ENCODE measurements at regions not wholly inside any gene's neighbourhood (a gene's known extent, or its start where the extent isn't known, plus 50 kb on each side); places are given as distances from the start of the nearest gene placed in this dataset.

GRCh38 chr4:1563768-1564485, 120.2 kb downstream of the FAM53A start:
- DNase-seq (no peak), ATAC-seq (ENCODE audit: low read depth) (no peak)
- peaks cover 19% of the 10 kb centered on the region for H3K27me3 Mint-ChIP-seq
- H3K27me3 ChIP-seq (replicated peaks in 1 of 4; ENCODE audit: control extremely low read depth in 1 of 4, control insufficient read depth in 3 of 4, insufficient read depth in 4 of 4, low read length in 3 of 4), result peaks cover 0 to 47% (median 3%) of the 10 kb centered on the region in 4 experiments
- CTCF ChIA-PET, result no interaction called here
- H2AFZ ChIP-seq (ENCODE audit: insufficient read depth, low read depth, low read length, poor library complexity, severe bottlenecking), result no peak overlapping the region
- peaks cover 0 to 15% (median 0%) of the 10 kb centered on the region in 3 donors for H3K9me3 ChIP-seq (ENCODE audit: control extremely low read depth in 1 of 3, control insufficient read depth in 2 of 3, insufficient read depth in 1 of 3, low read length in 2 of 3)
- no peaks in the 10 kb centered on the region for H4K20me1 ChIP-seq (ENCODE audit: control insufficient read depth, insufficient read depth, low read length, poor library complexity, severe bottlenecking)
- POLR2A ChIA-PET, result no interaction called here
- TF ChIP-seq, protein P1, sequence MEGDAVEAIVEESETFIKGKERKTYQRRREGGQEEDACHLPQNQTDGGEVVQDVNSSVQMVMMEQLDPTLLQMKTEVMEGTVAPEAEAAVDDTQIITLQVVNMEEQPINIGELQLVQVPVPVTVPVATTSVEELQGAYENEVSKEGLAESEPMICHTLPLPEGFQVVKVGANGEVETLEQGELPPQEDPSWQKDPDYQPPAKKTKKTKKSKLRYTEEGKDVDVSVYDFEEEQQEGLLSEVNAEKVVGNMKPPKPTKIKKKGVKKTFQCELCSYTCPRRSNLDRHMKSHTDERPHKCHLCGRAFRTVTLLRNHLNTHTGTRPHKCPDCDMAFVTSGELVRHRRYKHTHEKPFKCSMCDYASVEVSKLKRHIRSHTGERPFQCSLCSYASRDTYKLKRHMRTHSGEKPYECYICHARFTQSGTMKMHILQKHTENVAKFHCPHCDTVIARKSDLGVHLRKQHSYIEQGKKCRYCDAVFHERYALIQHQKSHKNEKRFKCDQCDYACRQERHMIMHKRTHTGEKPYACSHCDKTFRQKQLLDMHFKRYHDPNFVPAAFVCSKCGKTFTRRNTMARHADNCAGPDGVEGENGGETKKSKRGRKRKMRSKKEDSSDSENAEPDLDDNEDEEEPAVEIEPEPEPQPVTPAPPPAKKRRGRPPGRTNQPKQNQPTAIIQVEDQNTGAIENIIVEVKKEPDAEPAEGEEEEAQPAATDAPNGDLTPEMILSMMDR (IDR thresholded peaks at IDR 0.05), result no peak
- no peak for TF ChIP-seq EZH2 (IDR thresholded peaks at IDR 0.05; ENCODE audit: borderline replicate concordance, insufficient read depth, low read depth, low read length, poor library complexity, severe bottlenecking)
- H3K4me1 ChIP-seq (ENCODE audit: control insufficient read depth in 2 of 2, insufficient read depth in 2 of 2, low read length in 2 of 2), result peaks cover 5 to 9% of the 10 kb centered on the region in 2 donors
- no peaks in the 10 kb centered on the region for H3K36me3 ChIP-seq (replicated peaks in 1 of 2; ENCODE audit: control extremely low read depth in 1 of 2, control insufficient read depth in 1 of 2, extremely low read depth in 1 of 2, insufficient read depth in 2 of 2, low read length in 1 of 2)
- H3K4me1 Mint-ChIP-seq, result peaks cover 4% of the 10 kb centered on the region
- no peak overlapping the region for H3K4me3 ChIP-seq (ENCODE audit: control extremely low read depth in 1 of 5, extremely low read depth in 1 of 5, insufficient read depth in 1 of 5, low read depth in 2 of 5, low read length in 4 of 5)
- H3K9ac ChIP-seq (ENCODE audit: low read length), result no peak overlapping the region
- no peaks in the 10 kb centered on the region for H3K9me3 Mint-ChIP-seq (ENCODE audit: insufficient read depth)
- no peaks in the 10 kb centered on the region for H3K79me2 ChIP-seq (ENCODE audit: control insufficient read depth, insufficient read depth, low read length)
- H3K4me2 ChIP-seq (replicated peaks; ENCODE audit: low read depth, low read length, poor library complexity, severe bottlenecking), result no peak overlapping the region
- no peak overlapping the region for H3K27ac Mint-ChIP-seq
- 76% methylated on average over 20 of the region's 20 CpGs for WGBS (ENCODE audit: insufficient coverage)
- H3K27ac ChIP-seq (ENCODE audit: low read length in 2 of 2), result no peak overlapping the region
- H3K4me3 Mint-ChIP-seq, result no peak overlapping the region
- intact Hi-C loops (cut with micrococcal nuclease), result no loop called here

GRCh38 chr4:1563241-1563640, 120.9 kb downstream of the FAM53A start:
- Histone ChIP-seq H3K79me2 (ENCODE audit: control insufficient read depth, insufficient read depth, low read length) (no peaks in the 10 kb centered on the region), H2AFZ (ENCODE audit: insufficient read depth, low read depth, low read length, poor library complexity, severe bottlenecking) (no peak overlapping the region), H3K27ac (ENCODE audit: low read length in 2 of 2) (no peak overlapping the region), H3K36me3 (replicated peaks in 1 of 2; ENCODE audit: control extremely low read depth in 1 of 2, control insufficient read depth in 1 of 2, extremely low read depth in 1 of 2, insufficient read depth in 2 of 2, low read length in 1 of 2) (no peaks in the 10 kb centered on the region), H3K9me3 (ENCODE audit: control extremely low read depth in 1 of 3, control insufficient read depth in 2 of 3, insufficient read depth in 1 of 3, low read length in 2 of 3) (peaks cover 0 to 11% (median 0%) of the 10 kb centered on the region in 3 donors), H3K4me1 (ENCODE audit: control insufficient read depth in 2 of 2, insufficient read depth in 2 of 2, low read length in 2 of 2) (peaks cover 5 to 9% of the 10 kb centered on the region in 2 donors), H3K9ac (ENCODE audit: low read length) (no peak overlapping the region), H3K4me2 (replicated peaks; ENCODE audit: low read depth, low read length, poor library complexity, severe bottlenecking) (no peak overlapping the region), H3K27me3 (replicated peaks in 1 of 4; ENCODE audit: control extremely low read depth in 1 of 4, control insufficient read depth in 3 of 4, insufficient read depth in 4 of 4, low read length in 3 of 4) (peaks cover 0 to 44% (median 3%) of the 10 kb centered on the region in 4 experiments), H3K4me3 (ENCODE audit: control extremely low read depth in 1 of 5, extremely low read depth in 1 of 5, insufficient read depth in 1 of 5, low read depth in 2 of 5, low read length in 4 of 5) (no peak overlapping the region), H4K20me1 (ENCODE audit: control insufficient read depth, insufficient read depth, low read length, poor library complexity, severe bottlenecking) (no peaks in the 10 kb centered on the region)
- DNase-seq (no peak), ATAC-seq (ENCODE audit: low read depth) (no peak)
- intact Hi-C loops (cut with micrococcal nuclease), result no loop called here
- no peak overlapping the region for H3K4me3 Mint-ChIP-seq
- H3K27me3 Mint-ChIP-seq, result peaks cover 19% of the 10 kb centered on the region
- H3K9me3 Mint-ChIP-seq (ENCODE audit: insufficient read depth), result no peaks in the 10 kb centered on the region
- no peak overlapping the region for H3K27ac Mint-ChIP-seq
- WGBS (ENCODE audit: insufficient coverage), result 68% methylated on average over 4 of the region's 9 CpGs
- TF ChIP-seq, protein P1 (IDR thresholded peaks at IDR 0.05), result no peak
- TF ChIP-seq EZH2 (IDR thresholded peaks at IDR 0.05; ENCODE audit: borderline replicate concordance, insufficient read depth, low read depth, low read length, poor library complexity, severe bottlenecking), result no peak
- peaks cover 4% of the 10 kb centered on the region for H3K4me1 Mint-ChIP-seq
- ChIA-PET CTCF (no interaction called here), POLR2A (no interaction called here)
